AG10803 (cell line): ENCODE measurements at regions not wholly inside any gene's neighbourhood (a gene's known extent, or its start where the extent isn't known, plus 50 kb on each side); places are given as distances from the start of the nearest gene placed in this dataset.

ENCODE experiments used
- DNase-seq: peaks from one replicate; pipeline ENCODE4 v3.0.0; 2010; ENCODE audit warnings: low read depth
- H3K4me3 ChIP-seq: 2 replicates; pipeline ENCODE4 v1.5.1; 2011; ENCODE audit warnings: mild to moderate bottlenecking, low read length, control low read depth
- CTCF ChIP-seq: conservative IDR thresholded peaks from 2 replicates; pipeline ENCODE4 v1.5.1; 2011; ENCODE audit warnings: mild to moderate bottlenecking, low read length, control low read depth, inconsistent platforms

GRCh38 chr7:52271703-52272102 lies 763.7 kb upstream of the POM121L12 start:
- H3K4me3 ChIP-seq = no peak overlapping the region
- no peak for TF ChIP-seq CTCF
- no peak for DNase-seq

- no peak overlapping the region for H3K4me3 ChIP-seq
- no peak for TF ChIP-seq CTCF
- DNase-seq = no peak
These were observed 765.1 kb upstream of the POM121L12 start for GRCh38 chr7:52270301-52270700.

DNA sequence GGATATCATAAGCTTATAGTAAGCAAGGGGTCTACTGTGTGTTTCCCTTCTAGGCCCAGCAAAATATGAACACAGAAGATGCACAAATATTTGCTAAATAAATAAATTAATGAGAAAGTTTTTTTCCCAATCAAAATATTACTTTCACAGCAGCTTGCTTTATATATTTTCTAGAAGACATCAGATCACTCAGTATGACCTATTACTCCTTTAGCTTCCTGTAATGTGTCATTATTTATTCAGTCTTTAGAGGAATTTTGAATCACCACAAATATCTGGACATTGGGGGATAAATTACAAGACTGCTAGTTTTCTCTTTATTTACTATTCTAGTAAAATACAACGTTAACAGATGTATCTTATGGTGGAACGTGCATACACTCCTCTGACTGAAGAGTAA lies 765.8 kb upstream of the POM121L12 start:
- TF ChIP-seq CTCF = no peak
- DNase-seq = no peak
- H3K4me3 ChIP-seq = no peak overlapping the region

DNA sequence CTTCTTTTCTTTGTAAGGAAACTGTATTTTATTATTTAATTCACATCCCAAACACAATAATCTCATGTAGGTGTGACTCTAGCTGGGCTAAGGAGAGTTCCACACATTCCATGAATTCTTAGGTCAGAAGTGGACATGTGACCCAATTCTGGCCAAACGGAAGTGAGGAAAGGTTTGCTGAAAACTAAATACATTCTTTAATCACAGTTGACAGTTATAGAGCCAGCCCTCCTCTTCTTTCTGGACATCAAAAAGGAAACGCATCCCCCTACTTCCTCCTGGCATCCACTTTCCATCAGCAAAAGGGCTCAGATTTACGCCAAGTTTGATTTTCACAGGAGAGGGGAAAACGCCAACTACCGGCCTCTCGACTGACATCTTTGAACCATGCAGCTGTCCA lies 774.4 kb upstream of the POM121L12 start:
- TF ChIP-seq CTCF = no peak
- H3K4me3 ChIP-seq = no peak overlapping the region
- no peak for DNase-seq

- no peak for TF ChIP-seq CTCF
- DNase-seq = no peak
- H3K4me3 ChIP-seq = no peak overlapping the region
These were observed 775.3 kb upstream of the POM121L12 start for GRCh38 chr7:52260046-52260665.

DNA sequence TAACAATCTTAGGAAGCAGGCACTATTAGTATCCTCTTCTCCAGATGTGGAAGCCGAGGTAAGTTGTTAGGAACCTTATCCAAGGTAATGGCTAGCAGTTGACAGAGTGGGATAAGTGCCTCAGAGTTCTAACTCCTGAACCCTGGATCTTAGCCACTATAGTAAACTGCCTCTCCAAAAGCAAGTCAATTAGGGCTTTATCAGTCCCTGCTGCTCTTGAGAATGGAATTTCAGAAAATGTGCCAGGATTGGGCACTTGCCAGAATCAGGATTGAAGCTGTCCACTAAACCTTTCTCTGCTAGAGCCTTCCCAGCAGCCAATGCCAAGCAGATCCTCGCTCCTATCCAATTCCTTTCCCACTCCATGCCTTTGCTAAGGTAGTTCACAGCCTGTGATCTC lies 777.5 kb upstream of the POM121L12 start:
- no peak overlapping the region for H3K4me3 ChIP-seq
- no peak for DNase-seq
- no peak for TF ChIP-seq CTCF

- no peak for TF ChIP-seq CTCF
- H3K4me3 ChIP-seq = no peak overlapping the region
- DNase-seq = no peak
These were observed 780.9 kb upstream of the POM121L12 start for GRCh38 chr7:52254396-52255010.
